ENCODE measurements at regions not wholly inside any gene's neighbourhood (a gene's known extent, or its start where the extent isn't known, plus 50 kb on each side); places are given as distances from the start of the nearest gene placed in this dataset.

- Mint-ChIP-seq H3K27ac (no peak overlapping the region), H3K27me3 (no peaks in the 10 kb centered on the region), H3K4me3 (no peak overlapping the region), H3K9me3 (peaks cover 4% of the 10 kb centered on the region), H3K4me1 (ENCODE audit: low read depth) (no peaks in the 10 kb centered on the region), H3K36me3 (ENCODE audit: low read depth) (no peaks in the 10 kb centered on the region)
- POLR2A ChIA-PET: no interaction called here
- ATAC-seq: no peak
- intact Hi-C loops (cut with micrococcal nuclease): no loop called here
- CTCF ChIA-PET: no interaction called here
- DNase-seq: no peak
- TF ChIP-seq, protein P1, sequence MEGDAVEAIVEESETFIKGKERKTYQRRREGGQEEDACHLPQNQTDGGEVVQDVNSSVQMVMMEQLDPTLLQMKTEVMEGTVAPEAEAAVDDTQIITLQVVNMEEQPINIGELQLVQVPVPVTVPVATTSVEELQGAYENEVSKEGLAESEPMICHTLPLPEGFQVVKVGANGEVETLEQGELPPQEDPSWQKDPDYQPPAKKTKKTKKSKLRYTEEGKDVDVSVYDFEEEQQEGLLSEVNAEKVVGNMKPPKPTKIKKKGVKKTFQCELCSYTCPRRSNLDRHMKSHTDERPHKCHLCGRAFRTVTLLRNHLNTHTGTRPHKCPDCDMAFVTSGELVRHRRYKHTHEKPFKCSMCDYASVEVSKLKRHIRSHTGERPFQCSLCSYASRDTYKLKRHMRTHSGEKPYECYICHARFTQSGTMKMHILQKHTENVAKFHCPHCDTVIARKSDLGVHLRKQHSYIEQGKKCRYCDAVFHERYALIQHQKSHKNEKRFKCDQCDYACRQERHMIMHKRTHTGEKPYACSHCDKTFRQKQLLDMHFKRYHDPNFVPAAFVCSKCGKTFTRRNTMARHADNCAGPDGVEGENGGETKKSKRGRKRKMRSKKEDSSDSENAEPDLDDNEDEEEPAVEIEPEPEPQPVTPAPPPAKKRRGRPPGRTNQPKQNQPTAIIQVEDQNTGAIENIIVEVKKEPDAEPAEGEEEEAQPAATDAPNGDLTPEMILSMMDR (IDR thresholded peaks at IDR 0.05): no peak
Measured at GRCh38 chr3:161913786-161914389, 417.3 kb downstream of the OTOL1 start.

DNA sequence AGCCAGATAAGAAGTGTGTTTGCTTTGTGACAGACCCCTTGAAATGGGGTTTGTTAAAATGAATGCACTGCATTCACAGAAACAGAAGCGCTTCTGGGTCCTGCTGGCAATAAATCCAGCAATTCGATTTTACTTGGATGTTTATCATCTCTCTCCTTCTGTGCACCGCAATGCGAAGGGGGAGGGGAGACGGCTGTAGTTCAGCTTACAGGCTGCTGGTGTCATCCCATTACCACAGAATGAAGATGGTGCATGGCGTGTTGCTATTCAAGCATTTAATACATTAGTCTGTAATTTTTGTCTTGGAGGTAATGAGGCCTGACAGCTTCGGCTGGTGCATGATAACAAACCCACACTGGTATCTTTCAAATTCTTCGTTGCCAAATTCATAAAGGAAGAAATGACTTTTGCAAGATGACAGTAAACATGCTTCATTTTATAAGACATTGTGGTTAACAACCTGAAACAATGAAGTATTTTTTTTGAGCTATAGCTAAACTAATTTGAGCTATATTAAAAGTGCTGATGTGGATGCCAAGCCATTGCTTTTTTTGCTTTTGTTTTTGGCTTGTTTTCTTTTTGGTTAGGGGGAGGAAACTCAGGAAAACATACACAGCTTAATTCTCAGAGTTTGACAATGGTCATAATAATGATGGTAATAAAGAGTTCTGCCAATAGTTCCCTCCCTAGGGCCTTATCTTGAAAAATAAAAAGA, 418.3 kb downstream of the OTOL1 start:
- Mint-ChIP-seq H3K36me3 (ENCODE audit: low read depth) (no peaks in the 10 kb centered on the region), H3K27ac (no peak overlapping the region), H3K4me3 (no peak overlapping the region), H3K4me1 (ENCODE audit: low read depth) (no peaks in the 10 kb centered on the region), H3K27me3 (no peaks in the 10 kb centered on the region), H3K9me3 (peaks cover 5% of the 10 kb centered on the region)
- intact Hi-C loops (cut with micrococcal nuclease): no loop called here
- DNase-seq (no peak), ATAC-seq (no peak)
- TF ChIP-seq, protein P1 (IDR thresholded peaks at IDR 0.05): no peak
- ChIA-PET POLR2A (no interaction called here), CTCF (no interaction called here)

DNA sequence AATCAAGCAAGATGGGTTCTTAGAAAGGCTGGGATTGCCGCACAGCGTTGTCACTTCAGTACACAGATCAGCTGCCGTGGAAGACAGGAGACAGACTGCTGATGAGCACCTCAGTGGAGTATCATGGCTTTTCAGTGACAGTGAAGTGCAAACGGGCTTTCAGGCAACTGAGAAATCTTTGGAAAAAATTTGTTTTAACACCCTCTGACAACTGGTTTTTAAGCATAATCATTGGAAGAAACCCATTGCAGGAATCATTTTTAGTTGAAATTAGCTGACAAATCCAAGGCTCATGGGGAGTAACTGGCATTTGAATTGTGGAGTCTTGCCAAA, 418.8 kb downstream of the OTOL1 start:
- peaks cover 8% of the 10 kb centered on the region for H3K9me3 Mint-ChIP-seq
- no peaks in the 10 kb centered on the region for H3K4me1 Mint-ChIP-seq (ENCODE audit: low read depth)
- POLR2A ChIA-PET: no interaction called here
- DNase-seq (no peak), ATAC-seq (no peak)
- H3K4me3 Mint-ChIP-seq: no peak overlapping the region
- CTCF ChIA-PET: no interaction called here
- no peaks in the 10 kb centered on the region for H3K27me3 Mint-ChIP-seq
- H3K27ac Mint-ChIP-seq: no peak overlapping the region
- intact Hi-C loops (cut with micrococcal nuclease): no loop called here
- H3K36me3 Mint-ChIP-seq (ENCODE audit: low read depth): no peaks in the 10 kb centered on the region
- TF ChIP-seq, protein P1 (IDR thresholded peaks at IDR 0.05): no peak

- H3K4me3 Mint-ChIP-seq: no peak overlapping the region
- no peaks in the 10 kb centered on the region for H3K4me1 Mint-ChIP-seq (ENCODE audit: low read depth)
- ATAC-seq (no peak), DNase-seq (no peak)
- H3K36me3 Mint-ChIP-seq (ENCODE audit: low read depth): no peaks in the 10 kb centered on the region
- TF ChIP-seq, protein P1 (IDR thresholded peaks at IDR 0.05): no peak
- H3K27me3 Mint-ChIP-seq: no peaks in the 10 kb centered on the region
- ChIA-PET CTCF (no interaction called here), POLR2A (no interaction called here)
- intact Hi-C loops (cut with micrococcal nuclease): no loop called here
- peaks cover 10% of the 10 kb centered on the region for H3K9me3 Mint-ChIP-seq
- no peak overlapping the region for H3K27ac Mint-ChIP-seq
Measured at GRCh38 chr3:161920196-161920595, 423.6 kb downstream of the OTOL1 start.

DNA sequence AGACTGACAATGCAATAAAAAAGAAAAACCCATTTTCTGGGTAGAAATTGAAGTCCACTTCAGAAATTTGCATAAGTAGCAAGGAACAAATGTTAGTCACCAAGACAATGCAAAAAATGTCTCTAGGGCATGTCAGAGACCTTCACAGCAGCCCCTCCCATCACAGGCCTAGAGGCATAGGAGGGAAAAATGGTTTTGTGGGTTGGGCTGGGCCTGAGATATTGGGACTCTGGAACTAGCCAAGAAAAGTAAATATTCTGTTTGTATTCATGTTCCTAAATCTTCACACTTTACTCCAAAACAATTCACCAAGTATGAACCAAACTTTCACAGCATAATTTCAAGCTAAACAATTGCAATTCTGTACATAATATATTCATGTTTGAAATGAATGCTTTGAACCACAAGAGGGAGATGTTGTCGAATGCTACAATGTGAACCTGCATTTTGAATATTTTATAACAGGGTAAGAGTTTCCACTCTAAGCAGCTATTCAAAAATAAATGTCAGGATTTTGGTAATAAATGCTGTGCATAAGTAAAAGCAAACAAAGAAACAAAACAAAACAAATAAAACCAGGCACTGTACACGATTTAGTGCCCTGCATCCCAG, 429.2 kb downstream of the OTOL1 start:
- Mint-ChIP-seq H3K4me1 (ENCODE audit: low read depth) (no peaks in the 10 kb centered on the region), H3K36me3 (ENCODE audit: low read depth) (no peaks in the 10 kb centered on the region), H3K27ac (no peak overlapping the region), H3K4me3 (no peak overlapping the region), H3K27me3 (no peaks in the 10 kb centered on the region), H3K9me3 (peaks cover 8% of the 10 kb centered on the region)
- ATAC-seq: no peak
- CTCF ChIA-PET: interaction anchor here (1.0 kb wide), 1 partner anchor 9 kb away, joined by 4 read pairs; no protein-coding TSS in a partner anchor
- no peak for DNase-seq
- intact Hi-C loops (cut with micrococcal nuclease): no loop called here
- POLR2A ChIA-PET: no interaction called here
- TF ChIP-seq, protein P1 (IDR thresholded peaks at IDR 0.05): no peak
